ENCODE measurements at regions not wholly inside any gene's neighbourhood (a gene's known extent, or its start where the extent isn't known, plus 50 kb on each side); places are given as distances from the start of the nearest gene placed in this dataset.

DNA sequence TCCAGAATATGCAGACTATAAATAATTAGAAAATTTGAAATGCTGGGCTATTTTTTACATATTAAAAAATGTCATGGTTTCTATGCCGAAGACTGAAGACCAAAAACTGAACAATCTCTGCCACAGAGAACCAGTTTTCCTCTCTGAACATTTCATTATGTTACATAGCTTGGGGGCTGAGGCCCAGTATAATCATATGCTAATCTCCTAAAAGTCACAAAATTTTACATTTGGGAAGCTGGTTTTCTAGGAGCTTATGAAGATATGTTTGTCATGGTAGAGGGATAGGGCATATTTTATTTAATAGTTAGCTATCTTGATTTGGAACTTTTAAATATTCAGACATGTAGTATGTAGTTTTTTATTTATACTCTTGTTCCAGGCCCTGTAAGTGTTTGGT, 167.8 kb downstream of the GPAT3 start:
- no peak overlapping the region for H3K27ac ChIP-seq
- H3K4me1 ChIP-seq = no peaks in the 10 kb centered on the region
- TF ChIP-seq POLR2A (IDR thresholded peaks at IDR 0.05) (no peak), CTCF (IDR thresholded peaks at IDR 0.05) (no peak), POLR2AphosphoS5 (IDR thresholded peaks at IDR 0.05; ENCODE audit: insufficient read depth in 1 of 2, low read depth in 1 of 2) (no peak)
- intact Hi-C loops (cut with DNase I) = no loop called here
- H3K27me3 ChIP-seq = no peaks in the 10 kb centered on the region
- no peaks in the 10 kb centered on the region for H3K36me3 ChIP-seq
- H3K9me3 ChIP-seq = no peaks in the 10 kb centered on the region
- no peak overlapping the region for H3K4me3 ChIP-seq
- DNase-seq (ENCODE audit: extremely low spot score in 2 of 2) = no peak

DNA sequence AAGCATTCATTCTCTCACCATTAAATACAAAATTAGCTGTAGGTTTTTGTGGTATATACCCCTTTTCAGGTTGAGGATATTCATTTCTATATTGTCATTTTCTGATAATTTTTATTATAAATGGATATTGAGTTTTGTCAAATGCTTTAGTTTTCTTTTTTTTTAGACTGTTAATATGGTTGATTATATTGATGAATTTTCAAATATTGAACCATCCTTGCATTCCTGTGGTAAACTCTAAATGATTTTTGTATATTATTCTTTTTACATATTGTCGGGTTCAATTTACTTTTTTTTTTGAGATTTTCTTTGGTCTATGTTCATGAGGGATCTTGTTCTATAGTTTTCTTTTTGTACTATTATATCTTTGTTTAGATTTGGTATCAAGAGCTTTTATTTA, 165.1 kb downstream of the GPAT3 start:
- Histone ChIP-seq H3K27me3 (no peaks in the 10 kb centered on the region), H3K4me1 (no peaks in the 10 kb centered on the region), H3K9me3 (no peaks in the 10 kb centered on the region), H3K4me3 (no peak overlapping the region), H3K36me3 (no peaks in the 10 kb centered on the region), H3K27ac (no peak overlapping the region)
- intact Hi-C loops (cut with DNase I) = no loop called here
- no peak for DNase-seq (ENCODE audit: extremely low spot score in 2 of 2)
- TF ChIP-seq POLR2AphosphoS5 (IDR thresholded peaks at IDR 0.05; ENCODE audit: insufficient read depth in 1 of 2, low read depth in 1 of 2) (no peak), CTCF (IDR thresholded peaks at IDR 0.05) (no peak), POLR2A (IDR thresholded peaks at IDR 0.05) (no peak)

DNA sequence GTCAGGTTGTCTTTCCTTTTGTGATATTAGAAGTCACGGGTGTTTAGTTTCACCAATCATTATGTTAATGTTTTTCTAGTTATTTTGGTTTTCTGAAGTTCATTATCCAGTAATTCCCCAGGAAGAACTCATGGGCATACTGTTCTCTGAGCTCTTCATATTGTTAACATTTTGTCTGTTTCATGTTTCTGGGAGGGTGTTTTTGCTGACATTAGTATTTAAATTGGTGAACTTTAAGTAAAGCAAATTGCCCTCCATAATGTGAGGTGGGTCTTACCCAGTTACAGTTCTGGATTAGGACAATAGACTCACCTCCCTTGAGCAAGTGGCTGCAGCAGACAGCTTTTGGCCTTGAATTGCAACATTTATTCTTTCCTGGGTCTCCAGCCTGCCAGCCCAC, 163.4 kb downstream of the GPAT3 start:
- intact Hi-C loops (cut with DNase I) = no loop called here
- no peak for DNase-seq (ENCODE audit: extremely low spot score in 2 of 2)
- Histone ChIP-seq H3K27me3 (no peaks in the 10 kb centered on the region), H3K36me3 (no peaks in the 10 kb centered on the region), H3K27ac (no peak overlapping the region), H3K4me1 (no peaks in the 10 kb centered on the region), H3K9me3 (no peaks in the 10 kb centered on the region), H3K4me3 (no peak overlapping the region)
- TF ChIP-seq CTCF (IDR thresholded peaks at IDR 0.05) = no peak
- no peak for TF ChIP-seq POLR2A (IDR thresholded peaks at IDR 0.05)
- no peak for TF ChIP-seq POLR2AphosphoS5 (IDR thresholded peaks at IDR 0.05; ENCODE audit: insufficient read depth in 1 of 2, low read depth in 1 of 2)

GRCh38 chr4:83692028-83692427, 156.1 kb downstream of the GPAT3 start:
- TF ChIP-seq POLR2AphosphoS5 (IDR thresholded peaks at IDR 0.05; ENCODE audit: insufficient read depth in 1 of 2, low read depth in 1 of 2) (no peak), POLR2A (IDR thresholded peaks at IDR 0.05) (no peak), CTCF (IDR thresholded peaks at IDR 0.05) (no peak)
- intact Hi-C loops (cut with DNase I) = no loop called here
- no peak overlapping the region for H3K27ac ChIP-seq
- no peaks in the 10 kb centered on the region for H3K36me3 ChIP-seq
- no peaks in the 10 kb centered on the region for H3K27me3 ChIP-seq
- no peaks in the 10 kb centered on the region for H3K4me1 ChIP-seq
- DNase-seq (ENCODE audit: extremely low spot score in 2 of 2) = no peak
- no peaks in the 10 kb centered on the region for H3K9me3 ChIP-seq
- H3K4me3 ChIP-seq = no peak overlapping the region

- H3K36me3 ChIP-seq = no peaks in the 10 kb centered on the region
- intact Hi-C loops (cut with DNase I) = no loop called here
- no peaks in the 10 kb centered on the region for H3K4me1 ChIP-seq
- H3K27ac ChIP-seq = no peak overlapping the region
- no peaks in the 10 kb centered on the region for H3K9me3 ChIP-seq
- DNase-seq (ENCODE audit: extremely low spot score in 2 of 2) = no peak
- no peaks in the 10 kb centered on the region for H3K27me3 ChIP-seq
- H3K4me3 ChIP-seq = no peak overlapping the region
- TF ChIP-seq POLR2A (IDR thresholded peaks at IDR 0.05) (no peak), CTCF (IDR thresholded peaks at IDR 0.05) (no peak), POLR2AphosphoS5 (IDR thresholded peaks at IDR 0.05; ENCODE audit: insufficient read depth in 1 of 2, low read depth in 1 of 2) (no peak)
Measured at GRCh38 chr4:83686166-83686565, 150.3 kb downstream of the GPAT3 start.

All from vagina (tissue), 2 donors.